Pancreas (tissue), 10 donors: ENCODE measurements at regions not wholly inside any gene's neighbourhood (a gene's known extent, or its start where the extent isn't known, plus 50 kb on each side); places are given as distances from the start of the nearest gene placed in this dataset.

Experiments
- ATAC-seq, 4 donors: fragments of 200-7000 bp; cut with Tn5 transposase; one replicate each; pipeline versions ENCODE4 v1.8.0 to v1.9.1; 2020; ENCODE audit warnings: mild to moderate bottlenecking in 4 of 4, moderate library complexity in 4 of 4
- DNase-seq, 6 donors: peaks; one replicate each; pipeline ENCODE4 v3.0.0-alpha.2; 2020
- FAIRE-seq: peaks from 2 replicates; lab custom pipeline; 2012; peaks lifted over from hg19 to GRCh38; lab: Jason Lieb, UNC
- H3K27ac ChIP-seq, 4 donors: fragments of 200-600 bp; sonication (generic); 1 replicate in 3 of 4; 2 replicates in 1 of 4; pipeline versions ENCODE4 v1.5.0 to v1.8.0; 2020
- H3K27me3 ChIP-seq, 4 donors: fragments of 200-600 bp; one replicate each; pipeline ENCODE4 v1.8.0; 2021
- H3K36me3 ChIP-seq, 3 donors: fragments of 200-600 bp; sonication (generic) in 1 of 3; one replicate each; pipeline versions ENCODE4 v1.5.0 to v1.8.0; 2020 to 2021
- H3K4me1 ChIP-seq, 3 donors: fragments of 200-600 bp; one replicate each; pipeline ENCODE4 v1.8.0; 2021
- H3K4me3 ChIP-seq, 4 donors: fragments of 200-600 bp; sonication (generic) in 2 of 4; one replicate each; pipeline versions ENCODE4 v1.5.0 to v1.8.0; 2020 to 2021
- H3K9me3 ChIP-seq, 4 donors: fragments of 200-600 bp; one replicate each; pipeline ENCODE4 v1.8.0; 2021
- WGBS, 2 donors: extraction: QIAGEN DNeasy Blood & Tissue Kit; methylation state at CpG; one replicate each; pipeline ENCODE4 v1.1.7; 2013; 5-methylcytosine and 5-hydroxymethylcytosine counted together
- intact Hi-C, 3 donors: fragments of 100-400 bp; cut with DNase I; formaldehyde crosslinking; loops; one replicate each; pipeline versions ENCODE4 v1.11.1 to v1.14.2; 2022
- TF ChIP-seq, protein P1 (sequence below), 4 donors: fragments of 200-600 bp; sonication (generic) in 3 of 4; IDR thresholded peaks; one replicate each; pipeline versions ENCODE4 v1.5.0 to v1.8.0; 2021; ENCODE audit warnings: antibody characterized with exemption in 4 of 4
- donor health status: healthy with polysubstance abuse.
- donor health status: DM: no; HTN: no; CAD: no; lungs with moderate emphysema.
- donor health status: DM: no; HTN: no; CAD: no.
- donor health status: control.
- donor health status: control.
- donor health status: Bipolar disorder and iron deficiency.
- donor health status: DM: yes; HTN: yes; CAD: no.
- donor health status: DM: no; HTN: no; CAD: no.
- donor health status: DM: no; HTN: no; CAD: no.
- donor health status: DM: yes; HTN: yes; CAD: no.

DNA sequence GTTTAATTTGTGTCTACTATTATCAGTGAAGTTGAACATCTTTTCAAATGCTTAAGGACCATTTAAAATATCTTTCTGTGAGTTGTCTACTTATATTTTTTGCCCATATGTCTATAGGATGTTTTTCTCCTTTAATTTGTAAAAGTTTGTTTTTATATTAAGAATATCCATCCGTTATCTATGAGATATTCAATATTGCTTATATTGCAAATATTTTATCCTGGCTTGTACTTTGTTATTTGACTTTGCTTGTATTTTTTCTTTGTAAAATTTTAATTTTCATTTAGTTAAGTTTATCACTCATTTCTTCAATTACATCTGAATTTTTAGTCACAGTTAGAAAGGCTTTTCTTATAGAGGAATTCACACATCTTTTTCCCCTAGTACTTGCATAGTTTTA, 117.0 kb upstream of the MLIP start:
- no peak for DNase-seq
- intact Hi-C loops, result no loop called here
- ATAC-seq, result no peak
- TF ChIP-seq, protein P1, sequence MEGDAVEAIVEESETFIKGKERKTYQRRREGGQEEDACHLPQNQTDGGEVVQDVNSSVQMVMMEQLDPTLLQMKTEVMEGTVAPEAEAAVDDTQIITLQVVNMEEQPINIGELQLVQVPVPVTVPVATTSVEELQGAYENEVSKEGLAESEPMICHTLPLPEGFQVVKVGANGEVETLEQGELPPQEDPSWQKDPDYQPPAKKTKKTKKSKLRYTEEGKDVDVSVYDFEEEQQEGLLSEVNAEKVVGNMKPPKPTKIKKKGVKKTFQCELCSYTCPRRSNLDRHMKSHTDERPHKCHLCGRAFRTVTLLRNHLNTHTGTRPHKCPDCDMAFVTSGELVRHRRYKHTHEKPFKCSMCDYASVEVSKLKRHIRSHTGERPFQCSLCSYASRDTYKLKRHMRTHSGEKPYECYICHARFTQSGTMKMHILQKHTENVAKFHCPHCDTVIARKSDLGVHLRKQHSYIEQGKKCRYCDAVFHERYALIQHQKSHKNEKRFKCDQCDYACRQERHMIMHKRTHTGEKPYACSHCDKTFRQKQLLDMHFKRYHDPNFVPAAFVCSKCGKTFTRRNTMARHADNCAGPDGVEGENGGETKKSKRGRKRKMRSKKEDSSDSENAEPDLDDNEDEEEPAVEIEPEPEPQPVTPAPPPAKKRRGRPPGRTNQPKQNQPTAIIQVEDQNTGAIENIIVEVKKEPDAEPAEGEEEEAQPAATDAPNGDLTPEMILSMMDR (IDR thresholded peaks at IDR 0.05), result no peak
- H3K36me3 ChIP-seq, result no peaks in the 10 kb centered on the region
- H3K27me3 ChIP-seq, result no peaks in the 10 kb centered on the region
- no peak overlapping the region for H3K4me3 ChIP-seq
- WGBS, 2 donors, result 63 to 80% methylated on average over 1 of the region's 1 CpG
- H3K27ac ChIP-seq, result no peak overlapping the region
- no peak for FAIRE-seq
- no peaks in the 10 kb centered on the region for H3K4me1 ChIP-seq
- no peaks in the 10 kb centered on the region for H3K9me3 ChIP-seq

DNA sequence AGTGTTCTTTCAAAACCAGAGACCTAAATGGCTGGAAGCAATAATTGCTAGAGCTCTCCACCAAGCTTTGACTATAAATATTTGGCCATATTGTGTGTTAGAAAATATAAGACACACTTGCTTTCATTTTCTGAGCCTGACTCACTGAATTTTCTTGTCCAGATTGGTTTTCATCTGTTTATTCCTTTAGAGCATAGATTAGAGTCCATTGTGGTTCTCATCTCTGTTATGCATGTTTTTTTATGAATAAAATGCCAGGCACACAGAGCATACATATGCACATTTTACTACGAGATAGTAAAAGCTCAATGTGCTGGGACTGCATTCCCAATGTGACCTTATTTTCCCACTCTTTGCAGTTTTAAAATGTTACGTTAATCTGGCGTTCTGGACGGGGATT, 115.3 kb upstream of the MLIP start:
- WGBS, 2 donors, result 74 to 83% methylated on average over 4 of the region's 4 CpGs
- DNase-seq (no peak), ATAC-seq (no peak), FAIRE-seq (no peak)
- Histone ChIP-seq H3K36me3 (no peaks in the 10 kb centered on the region), H3K27ac (no peak overlapping the region), H3K4me1 (no peaks in the 10 kb centered on the region), H3K4me3 (no peak overlapping the region), H3K27me3 (no peaks in the 10 kb centered on the region), H3K9me3 (no peaks in the 10 kb centered on the region)
- intact Hi-C loops, result no loop called here
- TF ChIP-seq, protein P1 (IDR thresholded peaks at IDR 0.05), result no peak

DNA sequence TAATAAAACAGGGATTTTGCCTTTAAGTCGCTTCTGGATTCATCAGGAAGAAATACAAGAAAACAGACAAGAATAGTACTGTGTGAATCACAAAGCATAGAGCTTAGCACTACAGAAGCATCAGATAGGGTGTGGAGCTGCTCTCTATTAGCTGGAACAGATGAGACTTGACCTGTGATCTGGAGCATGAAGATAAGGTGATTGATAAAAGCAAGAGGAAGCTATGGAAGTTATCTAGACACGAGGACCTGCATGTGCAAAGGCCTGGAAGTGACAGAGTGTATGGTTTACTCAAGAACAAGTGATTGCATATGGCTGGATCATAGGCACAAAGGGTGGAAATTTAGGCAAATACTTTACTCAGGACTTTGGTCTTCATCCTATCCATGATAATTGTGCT, 112.9 kb upstream of the MLIP start:
- no peak for FAIRE-seq
- 69 to 73% methylated on average over 2 of the region's 2 CpGs for WGBS, 2 donors

DNA sequence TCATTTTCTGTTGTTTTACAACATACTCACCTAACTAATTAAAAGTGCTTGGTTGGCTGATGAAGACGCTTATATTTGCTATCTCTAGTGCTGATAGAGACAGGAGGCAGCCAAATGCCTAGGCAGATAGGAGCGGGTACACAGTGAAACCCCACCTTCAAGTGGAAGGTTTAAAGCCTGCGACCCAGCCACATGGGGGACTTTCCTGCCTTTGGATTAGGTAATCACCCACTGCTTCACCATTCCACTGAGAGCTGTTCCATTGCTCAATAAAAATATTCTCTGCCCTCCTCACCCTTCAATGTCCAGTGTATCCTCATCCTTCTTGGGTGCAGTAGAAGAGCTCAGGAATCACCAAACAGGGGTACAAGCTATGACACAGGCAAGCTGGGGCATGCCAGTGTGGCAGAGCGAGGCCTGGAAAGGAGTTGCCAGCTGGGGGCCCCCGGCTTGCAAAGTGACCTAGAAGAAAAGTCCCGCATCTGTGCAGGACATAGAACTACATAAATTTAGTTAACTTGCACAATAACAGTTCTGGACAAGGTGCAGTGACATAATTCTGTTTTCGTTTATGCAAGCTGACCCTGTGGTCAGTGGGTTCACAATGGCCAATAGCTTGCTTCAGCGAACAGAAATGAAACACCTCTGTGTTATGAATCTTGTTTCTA, 112.0 kb upstream of the MLIP start:
- no peak overlapping the region for H3K27ac ChIP-seq
- no peak for ATAC-seq
- 88 to 90% methylated on average over 8 of the region's 8 CpGs for WGBS, 2 donors
- H3K4me1 ChIP-seq, result no peaks in the 10 kb centered on the region
- H3K27me3 ChIP-seq, result no peaks in the 10 kb centered on the region
- intact Hi-C loops, result no loop called here
- H3K36me3 ChIP-seq, result no peaks in the 10 kb centered on the region
- no peaks in the 10 kb centered on the region for H3K9me3 ChIP-seq
- FAIRE-seq, result no peak
- TF ChIP-seq, protein P1 (IDR thresholded peaks at IDR 0.05), result no peak
- H3K4me3 ChIP-seq, result no peak overlapping the region
- DNase-seq, result no peak

More for the DNA sequence above, 112.9 kb upstream of the MLIP start:
- Histone ChIP-seq H3K36me3 (no peaks in the 10 kb centered on the region), H3K27ac (no peak overlapping the region), H3K4me1 (no peaks in the 10 kb centered on the region), H3K9me3 (no peaks in the 10 kb centered on the region), H3K4me3 (no peak overlapping the region), H3K27me3 (no peaks in the 10 kb centered on the region)
- DNase-seq (no peak), ATAC-seq (peak in 1 of 4 donors; percentile 45)
- intact Hi-C loops, result no loop called here
- TF ChIP-seq, protein P1 (IDR thresholded peaks at IDR 0.05), result no peak

DNA sequence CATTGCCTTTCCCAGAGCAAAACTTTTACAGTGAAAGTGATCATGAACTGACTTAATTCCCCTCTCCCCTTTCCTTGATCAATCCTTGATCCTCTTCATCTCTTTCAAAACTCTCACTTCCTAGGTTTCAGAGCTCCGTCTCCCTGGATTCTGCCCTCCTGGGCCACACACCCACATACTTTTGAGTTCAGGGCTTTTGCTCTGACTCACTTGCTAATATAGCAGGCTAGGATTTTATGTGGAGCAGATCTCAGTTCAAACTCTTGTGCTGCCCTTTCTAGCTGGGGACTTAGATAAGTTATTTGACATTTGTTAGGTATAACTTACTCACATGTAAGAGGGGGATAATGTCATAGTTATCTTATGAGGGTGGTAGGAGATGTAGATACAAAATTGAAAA, 109.1 kb upstream of the MLIP start:
- H3K36me3 ChIP-seq, result no peaks in the 10 kb centered on the region
- DNase-seq (no peak), FAIRE-seq (no peak), ATAC-seq (no peak)
- H3K4me1 ChIP-seq, result no peaks in the 10 kb centered on the region
- TF ChIP-seq, protein P1 (IDR thresholded peaks at IDR 0.05), result no peak
- H3K4me3 ChIP-seq, result no peak overlapping the region
- WGBS, 2 donors, result 84 to 94% methylated on average over 1 of the region's 1 CpG
- intact Hi-C loops, result no loop called here
- no peak overlapping the region for H3K27ac ChIP-seq
- no peaks in the 10 kb centered on the region for H3K9me3 ChIP-seq
- no peaks in the 10 kb centered on the region for H3K27me3 ChIP-seq
